Neural cell (in vitro differentiated cells): ENCODE measurements at regions not wholly inside any gene's neighbourhood (a gene's known extent, or its start where the extent isn't known, plus 50 kb on each side); places are given as distances from the start of the nearest gene placed in this dataset.

Experiments
- H2AFZ ChIP-seq: fragments of 200-600, 300-800 bp; sonication (generic), shearing (Covaris generic); 2 replicates; pipeline ENCODE4 v1.6.0; 2014; ENCODE audit warnings: low read depth, mild to moderate bottlenecking, antibody characterized with exemption, low read length, moderate library complexity
- H3F3A ChIP-seq: fragments of 200-600 bp; shearing (Covaris generic); 2 replicates; pipeline ENCODE4 v1.6.1; 2016; ENCODE audit warnings: mild to moderate bottlenecking, moderate library complexity, mixed read lengths, antibody characterized with exemption, low read length; ENCODE audit not compliant: insufficient read depth, poor library complexity, severe bottlenecking
- H3K27ac ChIP-seq: fragments of 200-600, 300-800 bp; sonication (generic), shearing (Covaris generic); 2 replicates; pipeline ENCODE4 v1.5.1; 2014; ENCODE audit warnings: mild to moderate bottlenecking, low read length, moderate library complexity
- H3K27me3 ChIP-seq: fragments of 300-800, 200-600 bp; sonication (generic), shearing (Covaris generic); 2 replicates; pipeline ENCODE4 v1.6.0; 2014; ENCODE audit warnings: mild to moderate bottlenecking, low read depth, low read length, moderate library complexity; ENCODE audit not compliant: insufficient read depth
- H3K36me3 ChIP-seq: fragments of 300-800, 200-600 bp; sonication (generic), shearing (Covaris generic); 2 replicates; pipeline ENCODE4 v1.5.1; 2014; ENCODE audit warnings: mild to moderate bottlenecking, antibody characterized with exemption, low read length, moderate library complexity; ENCODE audit not compliant: insufficient read depth
- H3K4me2 ChIP-seq: fragments of 300-800, 200-600 bp; sonication (generic), shearing (Covaris generic); 2 replicates; pipeline ENCODE4 v1.6.0; 2014; ENCODE audit warnings: mild to moderate bottlenecking, low read length
- H3K4me3 ChIP-seq: fragments of 300-800, 200-600 bp; sonication (generic), shearing (Covaris generic); 2 replicates; pipeline ENCODE4 v1.5.1; 2014; ENCODE audit warnings: mild to moderate bottlenecking, low read length, moderate library complexity
- H3K79me2 ChIP-seq: fragments of 200-600 bp; shearing (Covaris generic); replicated peaks from 2 replicates; pipeline ENCODE4 v1.6.0; 2014; ENCODE audit warnings: mild to moderate bottlenecking, low read length, moderate library complexity; ENCODE audit not compliant: insufficient read depth
- H3K9ac ChIP-seq: fragments of 300-800, 200-600 bp; sonication (generic), shearing (Covaris generic); 2 replicates; pipeline ENCODE4 v1.6.1; 2016; ENCODE audit warnings: mild to moderate bottlenecking, low read length, mixed read lengths
- H3K9me2 ChIP-seq: fragments of 200-600 bp; shearing (Covaris generic); 2 replicates; pipeline ENCODE4 v1.6.1; 2016; ENCODE audit warnings: mild to moderate bottlenecking, low read length, mixed read lengths; ENCODE audit not compliant: insufficient read depth
- H3K9me3 ChIP-seq: fragments of 200-600, 300-800 bp; sonication (generic), shearing (Covaris generic); 2 replicates; pipeline ENCODE4 v1.6.1; 2016; ENCODE audit warnings: mild to moderate bottlenecking, mixed run types, low read length, moderate library complexity, mixed read lengths
- H4K20me1 ChIP-seq: fragments of 200-600 bp; shearing (Covaris generic); 2 replicates; pipeline ENCODE4 v1.6.1; 2016; ENCODE audit warnings: mild to moderate bottlenecking, mixed run types; ENCODE audit not compliant: insufficient read depth
- EP300 ChIP-seq: fragments of 450-650 bp; conservative IDR thresholded peaks from 2 replicates; pipeline ENCODE4 v1.6.1; 2014; ENCODE audit warnings: antibody characterized with exemption, mild to moderate bottlenecking, moderate library complexity; ENCODE audit not compliant: poor library complexity, severe bottlenecking
- MXI1 ChIP-seq: fragments of 450-650 bp; conservative IDR thresholded peaks from 2 replicates; pipeline ENCODE4 v1.6.1; 2014; ENCODE audit warnings: antibody characterized with exemption, mild to moderate bottlenecking; ENCODE audit not compliant: poor library complexity, severe bottlenecking
- small RNA-seq, 3 experiments: library from RNA; depleted of rRNA; stranded (forward); fragments of <200 nt; gene quantifications; one replicate each; pipeline ENCODE3, GENCODE V24; 2012

- Histone ChIP-seq H3K4me2 (no peak overlapping the region), H3K4me3 (no peak overlapping the region), H3K27me3 (no peaks in the 10 kb centered on the region), H3K27ac (no peak overlapping the region), H2AFZ (no peak overlapping the region), H3K79me2 (no peaks in the 10 kb centered on the region), H4K20me1 (no peaks in the 10 kb centered on the region), H3K36me3 (no peaks in the 10 kb centered on the region), H3K9ac (no peak overlapping the region), H3K9me2 (no peaks in the 10 kb centered on the region), H3K9me3 (no peaks in the 10 kb centered on the region), H3F3A (no peaks in the 10 kb centered on the region)
- TF ChIP-seq EP300 (no peak), MXI1 (no peak)
Observed at GRCh38 chrX:41973208-41973607, 49.9 kb upstream of the CASK start.

Small RNAs in the stretch of these regions (small RNA-seq; reads per million reads assigned to genes)
- 0 reads per million in 3 experiments for gene RNU6-1124P
- gene RNU6-630P, result 0 reads per million in 3 experiments
- 0 reads per million in 3 experiments for gene Z92545.1
